NB4 (cell line): ENCODE measurements at regions not wholly inside any gene's neighbourhood (a gene's known extent, or its start where the extent isn't known, plus 50 kb on each side); places are given as distances from the start of the nearest gene placed in this dataset.

Source experiments
- MYC ChIP-seq: IDR thresholded peaks from 2 replicates; pipeline ENCODE4 v1.6.1; 2011; ENCODE audit warnings: low read depth, low read length
- POLR2A ChIP-seq: IDR thresholded peaks from 2 replicates; pipeline ENCODE4 v1.6.1; 2011; ENCODE audit warnings: mild to moderate bottlenecking; ENCODE audit not compliant: insufficient read length; ENCODE audit errors: extremely low read depth
- TF ChIP-seq, protein P1 (sequence below): IDR thresholded peaks from one replicate; pipeline ENCODE4 v1.5.1; 2012; ENCODE audit warnings: low read depth, low read length
- TF ChIP-seq, protein P2 (sequence below): IDR thresholded peaks from 2 replicates; pipeline ENCODE4 v1.6.1; 2011; ENCODE audit warnings: low read depth, low read length

DNA sequence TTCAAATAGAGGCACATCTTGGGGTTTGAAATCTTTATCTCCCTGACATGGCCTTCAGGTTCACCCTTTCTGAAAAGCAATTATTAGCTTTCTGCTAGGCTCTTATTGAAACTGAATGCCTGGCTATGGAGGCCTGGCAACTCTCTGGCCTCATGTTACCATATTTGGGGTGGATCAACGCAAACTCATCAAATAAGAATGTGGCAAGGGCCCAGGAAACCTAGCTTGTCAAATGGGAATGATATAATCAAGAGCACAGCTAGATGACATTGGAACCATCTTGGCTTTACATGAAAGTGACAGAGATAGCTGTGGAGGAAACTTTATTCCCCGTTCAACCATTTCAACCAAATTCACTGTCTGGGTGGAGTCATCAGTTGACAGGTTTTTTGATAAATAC lies 202.8 kb upstream of the SMIM30 start:
- TF ChIP-seq, protein P1, sequence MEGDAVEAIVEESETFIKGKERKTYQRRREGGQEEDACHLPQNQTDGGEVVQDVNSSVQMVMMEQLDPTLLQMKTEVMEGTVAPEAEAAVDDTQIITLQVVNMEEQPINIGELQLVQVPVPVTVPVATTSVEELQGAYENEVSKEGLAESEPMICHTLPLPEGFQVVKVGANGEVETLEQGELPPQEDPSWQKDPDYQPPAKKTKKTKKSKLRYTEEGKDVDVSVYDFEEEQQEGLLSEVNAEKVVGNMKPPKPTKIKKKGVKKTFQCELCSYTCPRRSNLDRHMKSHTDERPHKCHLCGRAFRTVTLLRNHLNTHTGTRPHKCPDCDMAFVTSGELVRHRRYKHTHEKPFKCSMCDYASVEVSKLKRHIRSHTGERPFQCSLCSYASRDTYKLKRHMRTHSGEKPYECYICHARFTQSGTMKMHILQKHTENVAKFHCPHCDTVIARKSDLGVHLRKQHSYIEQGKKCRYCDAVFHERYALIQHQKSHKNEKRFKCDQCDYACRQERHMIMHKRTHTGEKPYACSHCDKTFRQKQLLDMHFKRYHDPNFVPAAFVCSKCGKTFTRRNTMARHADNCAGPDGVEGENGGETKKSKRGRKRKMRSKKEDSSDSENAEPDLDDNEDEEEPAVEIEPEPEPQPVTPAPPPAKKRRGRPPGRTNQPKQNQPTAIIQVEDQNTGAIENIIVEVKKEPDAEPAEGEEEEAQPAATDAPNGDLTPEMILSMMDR = no peak
- no peak for TF ChIP-seq MYC
- TF ChIP-seq POLR2A = no peak
- TF ChIP-seq, protein P2, sequence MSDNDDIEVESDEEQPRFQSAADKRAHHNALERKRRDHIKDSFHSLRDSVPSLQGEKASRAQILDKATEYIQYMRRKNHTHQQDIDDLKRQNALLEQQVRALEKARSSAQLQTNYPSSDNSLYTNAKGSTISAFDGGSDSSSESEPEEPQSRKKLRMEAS = no peak
